ENCODE measurements at regions not wholly inside any gene's neighbourhood (a gene's known extent, or its start where the extent isn't known, plus 50 kb on each side); places are given as distances from the start of the nearest gene placed in this dataset.

DNA sequence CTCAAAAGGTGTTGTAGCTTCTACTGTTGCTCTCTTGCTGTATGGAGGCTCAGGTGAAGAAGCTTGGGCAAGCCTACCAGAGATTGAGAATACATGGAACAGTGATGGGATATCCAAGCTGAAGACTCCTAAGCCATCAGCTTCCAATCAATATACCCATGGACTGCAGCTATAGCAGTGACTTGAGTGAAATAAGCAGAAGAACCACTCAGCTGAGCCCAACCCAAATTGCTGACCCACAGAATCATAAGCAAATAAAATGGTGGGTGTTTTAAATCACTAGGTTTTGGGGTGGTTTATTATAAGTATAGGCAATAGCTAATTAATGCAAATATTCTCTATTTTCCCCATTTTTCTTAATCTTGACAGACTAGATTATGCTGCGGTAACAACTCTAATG lies 147.7 kb upstream of the SALL1 start:
- no peak for TF ChIP-seq ZNF572 (CRISPR knock-in tag; IDR thresholded peaks at IDR 0.05)
- no peak for TF ChIP-seq CBFB (CRISPR knock-in tag; IDR thresholded peaks at IDR 0.05)
